HUES6 (cell line): ENCODE measurements at regions not wholly inside any gene's neighbourhood (a gene's known extent, or its start where the extent isn't known, plus 50 kb on each side); places are given as distances from the start of the nearest gene placed in this dataset.

ENCODE experiments used
- H3K27ac ChIP-seq: 2 replicates; pipeline ENCODE4 v1.7.0; 2013; ENCODE audit warnings: low read depth, mild to moderate bottlenecking, low read length, inconsistent platforms
- H3K27me3 ChIP-seq: 2 replicates; pipeline ENCODE4 v1.6.1; 2013; ENCODE audit warnings: low read length; ENCODE audit not compliant: control insufficient read depth, insufficient read depth
- H3K36me3 ChIP-seq: 2 replicates; pipeline ENCODE4 v1.6.1; 2013; ENCODE audit warnings: low read length; ENCODE audit not compliant: control insufficient read depth, insufficient read depth
- H3K4me1 ChIP-seq: 2 replicates; pipeline ENCODE4 v1.6.1; 2013; ENCODE audit warnings: low read length; ENCODE audit not compliant: control insufficient read depth, insufficient read depth
- H3K4me3 ChIP-seq: 2 replicates; pipeline ENCODE4 v1.5.1; 2013; ENCODE audit warnings: low read depth, low read length
- H3K9ac ChIP-seq: one replicate; pipeline ENCODE4 v1.6.1; 2013; ENCODE audit warnings: mild to moderate bottlenecking, low read length
- H3K9me3 ChIP-seq: 2 replicates; pipeline ENCODE4 v1.6.1; 2013; ENCODE audit warnings: low read depth, low read length; ENCODE audit not compliant: control insufficient read depth, insufficient read depth

DNA sequence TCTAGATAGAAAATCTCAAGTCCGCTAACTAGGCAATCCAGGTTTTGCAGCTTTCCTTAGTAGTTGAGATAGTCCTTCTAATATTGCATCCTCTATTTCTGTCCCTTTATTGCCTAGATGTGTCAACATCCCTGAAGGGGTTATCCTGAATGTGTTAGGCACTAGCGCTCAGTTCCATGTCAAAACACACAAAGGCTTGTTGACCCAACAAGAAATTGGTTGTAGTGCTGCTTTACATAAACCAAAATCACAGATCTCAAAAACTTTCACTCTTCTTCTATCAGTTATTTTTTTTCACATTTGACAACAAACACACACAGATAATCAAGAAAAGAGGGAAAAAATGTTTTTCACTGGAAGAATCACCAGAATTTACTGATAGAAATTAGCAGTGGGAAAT, 51.4 kb upstream of the SOX2 start:
- H3K4me3 ChIP-seq = no peak overlapping the region
- H3K36me3 ChIP-seq = no peaks in the 10 kb centered on the region
- H3K27ac ChIP-seq = no peak overlapping the region
- H3K4me1 ChIP-seq = no peaks in the 10 kb centered on the region
- H3K9me3 ChIP-seq = no peaks in the 10 kb centered on the region
- H3K27me3 ChIP-seq = no peaks in the 10 kb centered on the region
- no peak overlapping the region for H3K9ac ChIP-seq

- no peaks in the 10 kb centered on the region for H3K9me3 ChIP-seq
- H3K27ac ChIP-seq = no peak overlapping the region
- H3K36me3 ChIP-seq = no peaks in the 10 kb centered on the region
- H3K4me3 ChIP-seq = no peak overlapping the region
- H3K9ac ChIP-seq = no peak overlapping the region
- no peaks in the 10 kb centered on the region; the same call in 1 of the 2 replicates for H3K4me1 ChIP-seq
- H3K27me3 ChIP-seq = no peaks in the 10 kb centered on the region
Observed at GRCh38 chr3:181637456-181637855, 74.3 kb upstream of the SOX2 start.

DNA sequence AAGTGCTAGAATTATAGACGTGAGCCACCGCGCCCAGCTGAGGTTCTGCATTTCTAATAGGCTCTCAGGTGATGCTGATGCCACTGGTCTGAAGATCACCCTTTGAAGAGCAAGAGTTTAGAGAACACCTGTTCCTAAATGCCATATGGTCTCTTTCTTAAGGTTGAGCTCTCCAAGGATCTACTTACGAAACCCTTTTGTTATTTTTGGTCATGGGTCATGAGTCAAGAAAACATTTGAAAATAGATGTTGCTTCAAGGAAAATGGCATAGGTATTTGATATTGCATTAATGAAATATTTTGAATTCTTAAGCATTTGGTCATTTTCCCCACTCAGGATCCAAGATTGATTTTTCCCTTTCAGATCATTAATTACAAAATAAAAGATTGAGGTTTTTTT, 74.7 kb upstream of the SOX2 start:
- Histone ChIP-seq H3K27me3 (no peaks in the 10 kb centered on the region), H3K9ac (no peak overlapping the region), H3K4me3 (no peak overlapping the region), H3K27ac (no peak overlapping the region), H3K9me3 (no peaks in the 10 kb centered on the region), H3K36me3 (no peaks in the 10 kb centered on the region), H3K4me1 (no peaks in the 10 kb centered on the region; the same call in 1 of the 2 replicates)

DNA sequence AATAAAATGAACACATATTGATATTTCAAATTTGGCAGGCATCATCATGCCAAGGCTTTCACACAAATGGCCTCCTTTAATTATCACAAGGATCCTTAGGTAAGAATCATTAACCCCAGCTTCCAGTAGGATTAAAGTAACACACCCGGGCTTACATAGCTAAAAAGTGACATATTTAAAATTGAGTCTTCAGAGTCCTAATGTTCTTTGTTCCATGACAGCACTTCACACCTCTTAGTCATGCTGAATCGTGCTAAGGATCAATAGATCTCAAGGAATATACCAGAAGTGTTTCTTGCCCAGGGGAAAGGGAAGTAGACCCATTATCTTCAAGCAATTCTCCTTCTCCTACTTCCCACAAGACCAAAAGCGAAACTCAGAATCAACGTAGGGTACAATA, 76.6 kb upstream of the SOX2 start:
- Histone ChIP-seq H3K4me3 (no peak overlapping the region), H3K27me3 (no peaks in the 10 kb centered on the region), H3K9ac (no peak overlapping the region), H3K4me1 (no peaks in the 10 kb centered on the region), H3K36me3 (no peaks in the 10 kb centered on the region), H3K27ac (no peak overlapping the region), H3K9me3 (no peaks in the 10 kb centered on the region)

- Histone ChIP-seq H3K9me3 (no peaks in the 10 kb centered on the region), H3K27ac (no peak overlapping the region), H3K36me3 (no peaks in the 10 kb centered on the region), H3K4me1 (no peaks in the 10 kb centered on the region), H3K4me3 (no peak overlapping the region), H3K9ac (no peak overlapping the region), H3K27me3 (no peaks in the 10 kb centered on the region)
Observed at GRCh38 chr3:181633556-181633955, 78.2 kb upstream of the SOX2 start.

DNA sequence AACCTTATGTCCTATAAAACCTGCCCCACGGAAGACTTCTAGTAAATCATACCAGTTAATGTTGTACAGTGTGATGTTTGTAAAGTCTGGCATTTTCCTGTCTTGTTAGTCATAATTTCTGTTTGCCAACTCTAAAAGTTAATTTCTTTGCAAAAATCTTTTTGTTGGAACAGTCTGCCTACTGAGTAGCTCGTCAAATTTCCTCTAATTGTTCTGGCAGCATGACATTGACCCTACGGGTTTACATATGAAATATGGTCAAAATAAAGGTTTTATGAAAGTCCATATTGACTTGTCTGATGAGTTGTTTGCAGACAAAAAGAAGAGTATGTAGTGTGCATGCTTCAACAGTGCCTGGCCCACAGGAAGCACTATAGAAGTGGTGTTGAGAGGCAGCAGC, 79.8 kb upstream of the SOX2 start:
- no peak overlapping the region for H3K9ac ChIP-seq
- H3K9me3 ChIP-seq = no peaks in the 10 kb centered on the region
- no peaks in the 10 kb centered on the region for H3K36me3 ChIP-seq
- no peaks in the 10 kb centered on the region for H3K27me3 ChIP-seq
- H3K27ac ChIP-seq = no peak overlapping the region
- H3K4me3 ChIP-seq = no peak overlapping the region
- H3K4me1 ChIP-seq = no peaks in the 10 kb centered on the region

DNA sequence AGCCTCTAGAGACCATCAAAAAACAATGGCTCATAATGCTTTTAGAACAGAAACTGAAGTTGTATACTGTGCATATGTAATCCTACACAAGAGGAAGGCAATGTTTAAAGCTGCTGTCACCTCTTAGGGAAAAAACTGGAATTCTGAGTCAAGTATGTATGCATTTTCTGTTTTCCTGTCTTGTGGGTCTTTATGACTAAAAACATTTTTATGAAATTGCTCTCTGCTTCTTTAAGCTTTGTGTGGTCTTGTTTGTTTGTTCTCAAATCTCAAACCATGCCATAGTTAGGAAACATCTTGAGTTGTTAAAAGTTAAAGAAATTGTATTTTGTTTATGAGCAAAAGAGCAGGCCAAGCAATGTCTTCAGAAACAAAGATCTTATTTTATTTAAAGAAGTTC, 80.9 kb upstream of the SOX2 start:
- Histone ChIP-seq H3K4me3 (no peak overlapping the region), H3K9me3 (no peaks in the 10 kb centered on the region), H3K9ac (no peak overlapping the region), H3K4me1 (no peaks in the 10 kb centered on the region), H3K27me3 (no peaks in the 10 kb centered on the region), H3K27ac (no peak overlapping the region), H3K36me3 (no peaks in the 10 kb centered on the region)

DNA sequence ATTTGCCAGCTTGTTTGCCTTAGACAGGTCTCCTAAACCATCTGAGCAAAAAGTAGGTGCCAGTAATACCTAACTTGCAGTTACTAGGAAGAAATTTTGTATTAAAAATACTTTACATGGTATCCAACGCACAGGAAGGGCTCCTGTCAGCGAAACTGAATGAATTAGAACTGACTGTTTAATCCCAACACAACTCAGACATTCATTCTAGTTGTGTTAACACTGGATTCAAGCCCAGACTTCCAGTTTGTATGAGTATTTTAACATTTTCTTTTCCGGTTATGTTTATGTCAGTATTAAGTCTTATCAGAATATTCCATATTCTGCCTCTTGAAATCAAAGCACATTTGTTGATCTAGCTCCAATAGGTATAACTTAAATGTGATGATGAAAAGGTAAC, 82.0 kb upstream of the SOX2 start:
- Histone ChIP-seq H3K4me1 (no peaks in the 10 kb centered on the region), H3K27me3 (no peaks in the 10 kb centered on the region), H3K9ac (no peak overlapping the region), H3K4me3 (no peak overlapping the region), H3K27ac (no peak overlapping the region), H3K36me3 (no peaks in the 10 kb centered on the region), H3K9me3 (no peaks in the 10 kb centered on the region)

DNA sequence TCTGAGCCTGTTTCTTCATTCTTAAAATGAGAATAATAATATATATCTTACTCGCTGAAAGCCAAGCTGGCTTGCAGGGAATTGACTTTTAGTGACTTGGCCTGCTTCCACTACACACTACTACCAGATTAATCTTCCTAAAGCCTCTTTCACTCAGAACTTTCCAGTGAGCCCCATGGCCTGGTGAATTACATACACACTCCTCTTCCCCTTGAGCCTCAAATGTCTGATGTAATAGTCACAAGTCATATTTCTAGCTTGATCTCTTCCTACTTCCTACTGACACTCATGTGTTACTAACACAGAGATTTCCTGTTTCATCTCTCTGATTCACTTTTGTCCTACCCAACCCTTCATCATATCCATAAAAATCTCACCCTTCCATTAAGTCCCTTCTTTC, 82.7 kb upstream of the SOX2 start:
- no peak overlapping the region for H3K4me3 ChIP-seq
- no peaks in the 10 kb centered on the region for H3K36me3 ChIP-seq
- no peaks in the 10 kb centered on the region for H3K27me3 ChIP-seq
- H3K9me3 ChIP-seq = no peaks in the 10 kb centered on the region
- H3K27ac ChIP-seq = no peak overlapping the region
- no peaks in the 10 kb centered on the region for H3K4me1 ChIP-seq
- no peak overlapping the region for H3K9ac ChIP-seq

- H3K4me3 ChIP-seq = no peak overlapping the region
- H3K27ac ChIP-seq = no peak overlapping the region
- no peaks in the 10 kb centered on the region for H3K9me3 ChIP-seq
- H3K27me3 ChIP-seq = no peaks in the 10 kb centered on the region
- no peaks in the 10 kb centered on the region for H3K36me3 ChIP-seq
- no peaks in the 10 kb centered on the region for H3K4me1 ChIP-seq
- H3K9ac ChIP-seq = no peak overlapping the region
Observed at GRCh38 chr3:181628384-181628783, 83.3 kb upstream of the SOX2 start.

GRCh38 chr3:181626036-181626435, 85.7 kb upstream of the SOX2 start:
- no peaks in the 10 kb centered on the region for H3K9me3 ChIP-seq
- H3K36me3 ChIP-seq = no peaks in the 10 kb centered on the region
- no peak overlapping the region for H3K4me3 ChIP-seq
- H3K27ac ChIP-seq = no peak overlapping the region
- H3K27me3 ChIP-seq = no peaks in the 10 kb centered on the region
- no peak overlapping the region for H3K9ac ChIP-seq
- no peaks in the 10 kb centered on the region for H3K4me1 ChIP-seq
